ENCODE measurements at regions not wholly inside any gene's neighbourhood (a gene's known extent, or its start where the extent isn't known, plus 50 kb on each side); places are given as distances from the start of the nearest gene placed in this dataset.

- H3K27ac ChIP-seq (ENCODE audit: low read depth, low read length) = peak overlapping the region; percentile 88
Measured at GRCh38 chr13:37225414-37226070, 120.1 kb upstream of the CSNK1A1L start.

GRCh38 chr13:37216331-37216730, 110.9 kb upstream of the CSNK1A1L start:
- H4K20me1 ChIP-seq (ENCODE audit: insufficient read depth, low read length) = no peaks in the 10 kb centered on the region
- no peak overlapping the region for H3K27ac ChIP-seq (ENCODE audit: low read depth, low read length)
- no peaks in the 10 kb centered on the region for H3K36me3 ChIP-seq (ENCODE audit: insufficient read depth, low read length)
- no peaks in the 10 kb centered on the region for H3K9me3 ChIP-seq (ENCODE audit: low read depth, low read length)
- no peak overlapping the region for H2AFZ ChIP-seq (ENCODE audit: low read length)
- H3K4me3 ChIP-seq (ENCODE audit: insufficient read depth, low read length) = no peak overlapping the region
- no peak for DNase-seq (ENCODE audit: insufficient read length, low spot score, missing footprints)
- no peaks in the 10 kb centered on the region for H3K27me3 ChIP-seq (ENCODE audit: insufficient read depth, low read length)
- no peak for TF ChIP-seq CTCF (IDR thresholded peaks at IDR 0.05; ENCODE audit: extremely low read depth, low read depth, low read length)
- H3K4me1 ChIP-seq (ENCODE audit: insufficient read depth, low read length) = no peaks in the 10 kb centered on the region
- H3K79me2 ChIP-seq (ENCODE audit: insufficient read depth, low read length) = no peaks in the 10 kb centered on the region
- H3K4me2 ChIP-seq (ENCODE audit: insufficient read depth, low read length) = no peak overlapping the region

More at GRCh38 chr13:37225414-37226070, 120.1 kb upstream of the CSNK1A1L start:
- Histone ChIP-seq H3K4me2 (ENCODE audit: insufficient read depth, low read length) (peak overlapping the region; percentile 63), H3K36me3 (ENCODE audit: insufficient read depth, low read length) (no peaks in the 10 kb centered on the region), H4K20me1 (ENCODE audit: insufficient read depth, low read length) (no peaks in the 10 kb centered on the region), H3K4me3 (ENCODE audit: insufficient read depth, low read length) (no peak overlapping the region), H3K4me1 (ENCODE audit: insufficient read depth, low read length) (peaks cover 24% of the 10 kb centered on the region), H3K79me2 (ENCODE audit: insufficient read depth, low read length) (no peaks in the 10 kb centered on the region), H3K9me3 (ENCODE audit: low read depth, low read length) (no peaks in the 10 kb centered on the region), H2AFZ (ENCODE audit: low read length) (peak overlapping the region; percentile 62), H3K27me3 (ENCODE audit: insufficient read depth, low read length) (no peaks in the 10 kb centered on the region)
- DNase-seq (ENCODE audit: insufficient read length, low spot score, missing footprints) = peak; percentile 34
- no peak for TF ChIP-seq CTCF (IDR thresholded peaks at IDR 0.05; ENCODE audit: extremely low read depth, low read depth, low read length)

- no peak for DNase-seq (ENCODE audit: insufficient read length, low spot score, missing footprints)
- Histone ChIP-seq H2AFZ (ENCODE audit: low read length) (peak overlapping the region; percentile 58), H4K20me1 (ENCODE audit: insufficient read depth, low read length) (no peaks in the 10 kb centered on the region), H3K79me2 (ENCODE audit: insufficient read depth, low read length) (no peaks in the 10 kb centered on the region), H3K27me3 (ENCODE audit: insufficient read depth, low read length) (no peaks in the 10 kb centered on the region), H3K9me3 (ENCODE audit: low read depth, low read length) (no peaks in the 10 kb centered on the region), H3K4me2 (ENCODE audit: insufficient read depth, low read length) (no peak overlapping the region), H3K27ac (ENCODE audit: low read depth, low read length) (no peak overlapping the region), H3K4me3 (ENCODE audit: insufficient read depth, low read length) (no peak overlapping the region), H3K36me3 (ENCODE audit: insufficient read depth, low read length) (no peaks in the 10 kb centered on the region), H3K4me1 (ENCODE audit: insufficient read depth, low read length) (peaks cover 13% of the 10 kb centered on the region)
- TF ChIP-seq CTCF (IDR thresholded peaks at IDR 0.05; ENCODE audit: extremely low read depth, low read depth, low read length) = no peak
Measured at GRCh38 chr13:37212826-37213225, 107.4 kb upstream of the CSNK1A1L start.

DNA sequence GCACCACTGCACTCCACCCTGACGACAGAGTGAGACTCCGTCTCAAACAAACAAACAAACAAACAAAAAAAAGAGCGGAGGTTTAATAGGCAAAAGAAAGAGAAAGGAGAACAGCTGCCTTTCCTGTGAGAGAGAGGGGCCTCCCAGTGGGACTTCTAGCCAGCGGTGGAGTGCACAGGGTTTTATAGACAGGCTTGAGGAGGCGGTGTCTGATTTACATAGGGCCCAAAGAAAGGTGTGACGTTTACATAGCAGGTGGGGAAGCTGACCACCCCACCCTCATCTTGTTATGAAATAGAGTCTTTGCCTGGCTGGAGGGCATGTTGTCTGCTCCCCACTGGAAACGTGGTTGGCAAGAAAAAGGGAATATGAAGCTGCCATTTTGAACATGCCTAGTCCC, 106.0 kb upstream of the CSNK1A1L start:
- Histone ChIP-seq H3K4me2 (ENCODE audit: insufficient read depth, low read length) (no peak overlapping the region), H3K9me3 (ENCODE audit: low read depth, low read length) (no peaks in the 10 kb centered on the region), H4K20me1 (ENCODE audit: insufficient read depth, low read length) (no peaks in the 10 kb centered on the region), H3K27ac (ENCODE audit: low read depth, low read length) (no peak overlapping the region), H3K4me3 (ENCODE audit: insufficient read depth, low read length) (no peak overlapping the region), H3K27me3 (ENCODE audit: insufficient read depth, low read length) (no peaks in the 10 kb centered on the region), H3K36me3 (ENCODE audit: insufficient read depth, low read length) (no peaks in the 10 kb centered on the region), H2AFZ (ENCODE audit: low read length) (no peak overlapping the region), H3K4me1 (ENCODE audit: insufficient read depth, low read length) (peaks cover 18% of the 10 kb centered on the region), H3K79me2 (ENCODE audit: insufficient read depth, low read length) (no peaks in the 10 kb centered on the region)
- TF ChIP-seq CTCF (IDR thresholded peaks at IDR 0.05; ENCODE audit: extremely low read depth, low read depth, low read length) = no peak
- DNase-seq (ENCODE audit: insufficient read length, low spot score, missing footprints) = no peak

Measured in osteoblast (primary cell).